ENCODE measurements at regions not wholly inside any gene's neighbourhood (a gene's known extent, or its start where the extent isn't known, plus 50 kb on each side); places are given as distances from the start of the nearest gene placed in this dataset.

DNA sequence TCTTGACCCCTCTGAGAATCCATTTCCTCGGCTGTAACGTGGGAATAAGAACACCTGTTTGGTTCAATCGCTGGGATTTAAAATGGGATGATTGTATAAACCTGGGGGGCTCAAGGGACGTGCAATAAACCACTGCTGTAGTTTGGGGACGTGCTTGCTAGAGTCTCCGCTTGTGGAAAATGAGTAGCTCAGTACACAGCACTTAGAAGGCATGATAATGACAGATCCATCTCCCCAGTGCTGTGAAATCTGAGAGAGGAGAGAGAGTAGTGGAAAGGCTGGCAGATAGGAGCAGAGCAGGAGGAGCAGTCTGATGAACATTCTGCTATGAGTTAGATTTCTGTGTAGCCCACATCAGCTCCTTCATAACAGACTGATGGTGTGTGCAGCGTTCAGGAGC, 256.5 kb downstream of the MN1 start:
- TF ChIP-seq CTCF (IDR thresholded peaks at IDR 0.05 in 4 of 5, conservative IDR thresholded peaks at IDR 0.05 in 1 of 5) (no peak), POLR2A (IDR thresholded peaks at IDR 0.05) (no peak)

Data from gastrocnemius medialis (tissue), 4 donors.